ENCODE measurements at regions not wholly inside any gene's neighbourhood (a gene's known extent, or its start where the extent isn't known, plus 50 kb on each side); places are given as distances from the start of the nearest gene placed in this dataset.

DNA sequence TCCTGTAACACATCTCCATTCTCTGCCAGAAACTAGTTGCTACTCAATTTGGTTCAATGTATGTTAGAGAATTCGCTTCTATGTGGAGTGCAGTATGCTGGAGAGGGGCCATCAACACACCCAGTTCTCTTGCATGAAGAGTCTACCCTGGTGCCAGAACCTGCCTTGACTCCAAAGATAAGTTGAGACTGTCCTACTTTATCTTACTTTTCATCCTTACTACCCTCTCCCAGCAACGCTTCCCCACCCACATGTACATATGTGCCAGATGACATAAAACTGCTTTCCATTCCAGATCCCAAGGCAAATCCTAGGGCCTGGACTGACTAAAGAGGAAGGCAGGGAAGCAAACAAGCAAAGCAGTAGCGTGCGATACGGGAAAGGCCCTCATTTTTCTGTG, 442.6 kb upstream of the THRB start:
- DNase-seq (ENCODE audit: low read depth): no peak

DNA sequence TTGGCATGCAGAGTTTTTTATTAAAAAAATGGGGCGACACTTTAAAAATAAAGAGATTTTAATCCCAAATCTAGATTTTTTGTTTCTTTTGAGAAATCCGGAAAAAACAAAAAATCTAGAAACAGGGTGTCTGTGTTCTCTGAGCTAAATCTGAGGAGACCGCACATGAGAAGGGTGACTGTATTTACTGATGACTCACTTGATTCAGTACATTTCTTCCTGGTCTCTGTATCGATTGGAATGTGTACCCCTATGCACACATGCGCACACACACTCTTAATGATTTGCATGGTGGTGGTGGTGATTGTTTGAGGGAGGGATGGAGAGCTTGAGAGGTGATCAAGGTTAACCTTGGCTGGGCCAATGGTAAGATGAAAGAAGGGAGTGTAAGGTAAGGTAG, 443.1 kb upstream of the THRB start:
- DNase-seq (ENCODE audit: low read depth): no peak

DNA sequence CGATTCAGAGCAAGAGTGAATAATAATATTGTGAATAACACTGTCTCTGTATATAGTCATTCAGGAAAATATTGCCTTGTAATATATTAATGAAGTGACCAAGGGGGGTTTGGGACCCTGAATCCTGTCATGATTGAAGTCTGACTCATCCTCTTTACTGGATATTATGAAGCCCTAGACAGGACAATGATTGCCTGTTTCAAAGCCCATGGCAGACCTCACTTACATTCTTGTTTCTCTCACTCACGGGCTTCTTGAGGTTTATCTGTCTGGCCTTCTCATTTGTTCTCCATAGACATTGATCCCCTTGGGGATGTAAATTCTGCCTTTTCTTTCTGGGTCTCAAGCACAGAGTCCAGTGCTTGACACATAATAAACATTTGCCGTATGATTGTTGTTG, 449.3 kb upstream of the THRB start:
- DNase-seq (ENCODE audit: low read depth): no peak

DNA sequence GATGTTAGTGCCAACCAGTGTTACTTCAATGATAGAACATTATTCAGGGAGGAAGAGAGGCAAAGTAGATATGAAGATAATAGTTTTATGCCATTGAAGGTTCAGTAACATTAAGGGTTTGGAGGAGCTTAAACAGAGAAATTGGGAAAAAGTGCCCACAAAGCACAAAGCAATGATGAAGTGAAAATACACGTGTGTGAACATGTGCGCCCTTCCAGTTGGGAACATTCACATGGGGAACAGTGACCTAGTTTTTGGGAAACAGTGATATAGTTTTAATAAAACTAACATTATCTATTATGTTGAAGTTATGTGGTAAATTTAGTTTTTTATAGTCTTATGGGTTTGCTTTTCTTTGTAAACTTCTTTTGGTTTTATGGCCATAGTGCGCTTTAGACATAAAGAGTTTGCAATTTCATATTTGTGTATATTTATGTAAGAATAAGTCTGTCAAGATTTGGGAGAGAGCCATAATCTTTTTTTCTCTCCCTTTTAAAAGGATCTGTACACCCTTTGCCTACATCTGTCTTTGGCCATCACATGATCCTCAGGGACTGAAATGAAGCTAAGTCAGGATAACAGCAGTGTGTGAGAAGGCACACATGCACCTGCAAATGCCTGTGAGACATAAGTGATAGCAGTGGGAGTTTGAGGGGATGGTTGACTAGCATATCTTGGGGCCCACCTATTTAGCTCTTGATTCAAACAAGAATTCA, 450.3 kb upstream of the THRB start:
- DNase-seq (ENCODE audit: low read depth): no peak

DNA sequence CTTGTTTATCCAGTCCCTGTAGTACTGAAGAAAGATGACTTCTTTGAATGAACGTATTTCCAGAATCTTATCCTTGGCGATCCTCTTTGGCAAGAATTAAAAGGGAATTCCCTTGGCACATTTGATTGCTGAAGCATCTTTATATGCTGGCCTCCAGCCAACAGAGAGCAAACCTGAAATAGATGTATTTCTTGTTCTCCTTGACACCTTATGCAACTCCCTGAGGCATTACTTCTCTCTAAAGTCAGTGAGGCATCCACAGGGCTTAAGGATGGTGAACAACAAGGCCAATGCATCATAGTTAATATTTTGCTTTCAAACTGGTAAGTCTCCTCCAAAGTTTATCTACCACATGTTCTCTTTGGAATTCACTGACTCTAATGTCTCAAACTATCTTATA, 450.9 kb upstream of the THRB start:
- no peak for DNase-seq (ENCODE audit: low read depth)

DNA sequence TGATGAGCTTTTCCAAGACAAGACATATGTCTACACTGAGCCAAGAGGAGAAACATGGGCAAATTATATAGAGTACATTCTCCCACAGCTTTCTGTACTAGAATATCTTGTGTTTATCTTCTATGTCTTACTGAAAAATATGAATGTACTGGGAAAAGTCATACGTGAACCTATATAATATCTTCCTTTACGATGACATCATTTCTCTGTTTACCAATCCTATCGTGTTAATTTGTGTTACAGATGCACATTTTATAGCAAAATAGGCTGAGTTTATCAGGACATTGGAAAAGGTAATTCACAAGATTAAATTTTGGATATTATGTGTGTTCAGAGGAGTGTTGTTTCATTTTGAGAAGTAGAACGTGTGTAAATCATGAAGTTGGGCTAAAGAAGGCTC, 452.5 kb upstream of the THRB start:
- DNase-seq (ENCODE audit: low read depth): no peak

DNA sequence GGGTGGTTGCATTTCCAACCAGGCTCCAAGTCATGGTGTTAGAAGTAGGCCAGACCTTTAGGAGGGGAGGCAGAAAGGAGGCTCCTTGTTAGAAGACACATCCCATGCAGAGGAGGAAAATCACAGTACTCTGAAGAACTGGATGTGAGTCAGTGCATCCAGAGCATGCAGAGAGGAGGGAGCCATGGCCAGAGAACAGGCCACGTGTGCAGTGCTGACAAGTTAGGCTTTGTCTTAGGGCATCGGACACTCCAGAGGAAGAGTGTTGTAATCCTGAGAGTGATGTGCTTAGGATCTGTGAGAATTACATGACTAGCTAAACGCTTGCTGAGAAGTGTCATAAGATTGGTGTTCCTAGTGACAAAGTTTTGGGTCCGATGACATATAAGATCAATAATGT, 456.5 kb upstream of the THRB start:
- no peak for DNase-seq (ENCODE audit: low read depth)

DNA sequence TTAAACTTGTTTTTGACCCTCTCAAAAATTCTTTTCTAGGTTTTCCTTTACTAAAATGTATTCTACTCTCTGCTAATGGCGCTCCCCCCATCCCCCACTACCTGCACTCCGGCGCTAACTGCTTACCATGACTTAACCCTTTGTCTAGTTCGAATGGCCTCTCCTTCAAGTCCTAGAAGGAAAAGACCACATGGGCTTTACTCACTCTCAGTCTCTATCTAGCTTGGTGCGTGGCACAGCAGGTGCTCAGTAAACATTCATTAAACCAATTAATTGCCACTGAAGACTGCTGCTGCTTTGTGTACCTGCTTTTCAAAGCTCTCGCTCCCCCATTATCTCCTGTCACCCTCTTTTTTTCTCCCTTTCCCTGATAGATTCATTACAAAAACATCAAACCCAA, 457.7 kb upstream of the THRB start:
- DNase-seq (ENCODE audit: low read depth): no peak

DNA sequence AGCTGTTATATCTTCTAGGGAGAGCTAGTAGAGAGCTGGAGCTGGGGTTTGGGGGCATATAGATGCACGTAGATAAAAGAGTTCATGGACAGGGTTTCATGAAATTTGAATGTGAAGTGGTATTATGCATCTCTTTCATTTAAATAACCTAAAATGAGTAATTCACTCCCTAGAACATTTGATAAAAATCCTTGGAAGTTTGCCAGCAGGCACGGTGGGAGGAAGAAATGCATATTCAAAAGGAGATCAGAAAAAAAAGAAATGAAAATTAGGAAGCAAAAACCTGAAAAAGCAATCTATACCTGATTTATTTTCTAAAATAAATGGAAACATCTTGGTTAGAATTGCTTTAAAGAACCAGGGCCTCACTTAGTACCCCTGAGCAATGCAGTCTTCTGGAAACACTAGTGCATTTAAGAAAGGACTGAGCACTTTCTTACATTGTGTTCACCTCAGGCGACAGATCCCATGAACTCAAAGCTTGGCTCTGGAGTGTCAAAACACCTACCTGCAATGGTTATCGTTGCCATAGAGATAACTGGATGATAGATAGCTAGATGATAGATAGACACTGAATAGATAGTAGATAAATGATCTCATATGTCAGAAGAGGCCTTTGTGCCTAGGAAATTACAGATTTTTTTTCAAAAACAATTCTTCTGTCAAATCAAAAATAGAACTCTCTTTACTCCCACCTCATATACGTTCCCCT, 458.6 kb upstream of the THRB start:
- no peak for DNase-seq (ENCODE audit: low read depth)

DNA sequence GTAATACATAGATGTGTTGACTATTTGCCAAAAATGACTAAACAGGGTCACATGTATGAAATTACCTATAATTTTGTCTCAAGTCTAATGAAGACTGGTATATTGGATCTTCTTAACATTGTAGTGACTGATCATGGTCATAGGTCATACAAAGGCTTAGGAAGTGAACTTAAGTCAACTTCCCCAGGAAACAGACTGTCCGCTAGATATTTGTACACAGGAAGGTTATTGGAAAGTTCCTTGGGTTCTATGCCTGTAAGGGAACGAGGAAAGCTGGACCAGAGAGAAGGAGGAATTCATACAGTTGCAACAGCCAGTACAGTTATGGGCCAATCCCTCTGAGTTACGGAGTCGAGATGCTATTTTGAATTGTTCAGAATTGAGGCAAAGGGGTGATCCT, 462.0 kb upstream of the THRB start:
- no peak for DNase-seq (ENCODE audit: low read depth)

DNA sequence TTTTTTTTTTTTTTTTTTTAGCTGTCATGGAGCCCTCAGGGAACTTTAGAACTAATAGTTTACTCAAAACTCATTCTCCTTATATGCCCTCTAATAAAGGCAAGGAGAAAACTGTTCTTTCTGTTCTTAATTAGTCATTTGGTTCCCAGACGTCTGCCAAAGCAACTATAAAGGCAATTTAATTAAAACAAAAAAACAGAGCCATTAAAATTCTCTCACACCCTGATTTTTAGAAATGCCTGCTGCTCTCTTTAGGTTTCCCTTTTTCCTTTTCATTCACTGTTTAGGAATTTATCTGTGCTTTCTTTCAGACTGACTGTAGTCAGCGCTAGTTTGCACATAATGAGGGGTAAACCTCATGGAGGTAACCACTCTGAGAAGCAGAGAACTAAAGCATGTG, 463.6 kb upstream of the THRB start:
- no peak for DNase-seq (ENCODE audit: low read depth)

DNA sequence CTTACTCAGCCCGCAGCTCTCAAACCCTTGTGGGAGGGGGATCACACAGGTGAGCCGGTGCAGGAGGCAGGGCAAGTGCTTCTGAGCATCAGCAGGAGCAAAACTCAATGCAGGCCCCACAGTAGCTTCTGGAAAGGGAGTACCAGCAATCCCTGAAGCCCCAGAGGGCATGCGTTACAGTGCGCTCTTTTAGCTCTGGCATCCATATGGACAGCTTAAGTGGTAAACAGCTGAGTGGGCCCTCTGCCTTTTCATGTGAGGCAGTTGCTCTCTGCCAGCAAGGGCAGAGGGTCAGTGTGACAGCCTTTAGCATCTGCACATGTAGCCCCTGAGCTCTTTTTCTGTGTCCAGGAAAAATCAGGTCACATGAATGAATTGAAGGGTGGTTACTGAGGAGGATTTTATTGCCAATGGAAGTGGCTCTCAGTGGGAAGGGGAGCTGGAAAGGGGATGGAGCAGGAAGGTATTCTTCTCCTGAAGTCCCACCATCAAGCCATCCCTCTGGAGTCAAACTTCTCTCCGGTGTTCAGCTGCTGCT, 464.3 kb upstream of the THRB start:
- no peak for DNase-seq (ENCODE audit: low read depth)

DNA sequence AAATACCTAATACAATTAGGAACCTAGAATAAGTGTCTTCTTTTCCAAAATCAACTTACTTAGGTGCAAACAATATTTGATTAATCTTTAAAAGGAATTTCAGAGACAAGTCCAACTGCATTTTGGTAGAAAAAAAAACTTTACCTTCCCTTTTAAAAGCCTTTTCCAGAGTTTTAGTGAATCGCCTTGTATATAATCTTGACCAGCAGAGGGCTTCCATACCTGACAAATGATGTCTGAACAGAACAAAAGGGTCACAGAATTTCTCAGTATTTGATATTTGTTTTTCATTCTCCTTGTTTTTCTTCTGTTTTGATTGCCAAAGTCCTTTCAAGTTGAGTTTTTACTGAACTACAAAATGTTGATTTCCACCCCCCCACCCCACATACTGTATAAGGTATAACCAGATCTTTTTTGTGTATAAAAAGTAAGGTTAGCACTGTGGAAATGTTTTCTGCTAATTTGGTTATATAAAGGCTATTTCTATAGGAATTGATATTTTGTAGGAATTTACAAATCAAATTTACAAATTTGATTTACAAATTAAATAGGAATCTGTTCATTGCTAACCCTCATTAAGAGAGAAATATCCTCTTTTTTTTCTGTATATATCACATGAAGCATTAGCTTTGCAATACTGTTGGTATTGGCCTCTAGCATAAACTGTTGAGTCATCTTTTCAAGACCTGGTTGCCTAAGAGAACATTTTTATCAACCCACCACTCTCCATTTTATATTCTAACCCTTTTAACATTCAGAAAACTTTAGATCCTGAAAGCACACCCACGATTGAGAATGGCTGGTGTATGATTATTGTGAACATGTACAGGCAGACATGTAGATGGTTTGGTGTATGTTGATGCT, 464.1 kb upstream of the RARB start:
- DNase-seq (ENCODE audit: low read depth): peak; percentile 14

DNA sequence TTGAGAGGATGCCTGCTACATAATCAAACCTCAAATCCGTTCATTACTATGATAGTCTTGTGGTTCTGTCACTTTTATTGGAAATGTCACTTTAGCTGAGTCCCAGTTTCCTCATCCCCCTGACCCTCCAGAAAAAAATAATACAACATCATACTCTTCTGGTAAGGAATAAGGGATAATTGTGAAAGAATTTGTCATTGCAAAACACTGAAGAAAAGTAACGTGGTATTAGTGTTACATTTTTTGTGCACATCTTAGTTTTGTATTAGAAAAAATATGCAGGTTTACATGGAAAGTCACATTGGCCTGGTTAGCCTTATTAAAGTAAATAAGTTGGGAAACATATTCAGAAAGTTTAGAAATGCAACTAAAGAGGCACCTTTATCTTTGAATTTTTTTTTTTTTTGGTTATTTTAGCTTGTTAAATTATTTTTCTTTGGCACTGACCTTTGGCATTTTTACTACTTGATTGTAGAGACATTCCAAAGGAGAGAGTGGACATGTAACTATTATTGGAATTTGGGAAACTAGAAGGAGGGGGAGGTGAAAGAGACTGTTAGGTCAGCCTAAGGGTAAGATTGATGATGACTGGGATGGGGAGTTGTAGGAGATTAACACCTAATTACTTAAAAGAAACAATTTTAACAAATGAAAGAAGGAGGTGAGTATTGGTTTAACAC, 462.2 kb upstream of the RARB start:
- DNase-seq (ENCODE audit: low read depth): no peak

DNA sequence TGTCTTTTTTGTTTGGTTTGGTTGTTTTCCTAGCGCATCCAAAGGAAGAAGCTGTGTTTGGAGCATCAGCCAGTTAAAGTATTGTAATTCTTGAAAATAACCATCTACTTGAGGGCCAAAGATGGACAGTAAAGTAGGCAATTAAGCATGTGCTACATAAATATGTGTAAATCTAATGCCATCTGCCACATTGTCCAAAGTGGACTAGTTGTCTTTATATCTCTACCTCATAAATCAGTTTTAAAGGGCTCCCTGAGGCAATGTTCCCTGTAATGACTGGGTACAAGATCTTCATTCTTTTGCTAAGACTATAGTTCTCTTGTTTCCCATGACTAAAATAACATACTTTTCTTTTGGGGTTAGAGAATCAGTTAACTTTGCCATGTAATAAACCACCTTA, 460.0 kb upstream of the RARB start:
- no peak for DNase-seq (ENCODE audit: low read depth)

DNA sequence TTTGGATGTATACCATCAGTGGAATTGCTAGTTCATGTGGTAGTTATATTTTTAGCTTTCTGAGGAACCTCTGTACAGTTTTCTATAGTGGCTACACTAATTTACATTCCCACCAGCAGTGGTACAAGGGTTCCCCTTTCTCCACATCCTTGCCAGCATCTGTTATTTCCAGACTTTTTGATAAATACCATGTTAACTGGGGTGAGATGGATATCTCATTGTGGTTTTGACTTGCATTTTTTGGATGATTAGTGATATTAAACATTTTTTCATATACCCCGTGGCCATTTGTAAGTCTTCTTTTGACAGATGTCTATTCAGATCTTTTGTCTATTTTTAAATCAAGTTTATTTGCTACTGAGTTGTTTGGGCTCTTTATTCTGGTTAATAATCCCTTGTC, 455.6 kb upstream of the RARB start:
- DNase-seq (ENCODE audit: low read depth): no peak

DNA sequence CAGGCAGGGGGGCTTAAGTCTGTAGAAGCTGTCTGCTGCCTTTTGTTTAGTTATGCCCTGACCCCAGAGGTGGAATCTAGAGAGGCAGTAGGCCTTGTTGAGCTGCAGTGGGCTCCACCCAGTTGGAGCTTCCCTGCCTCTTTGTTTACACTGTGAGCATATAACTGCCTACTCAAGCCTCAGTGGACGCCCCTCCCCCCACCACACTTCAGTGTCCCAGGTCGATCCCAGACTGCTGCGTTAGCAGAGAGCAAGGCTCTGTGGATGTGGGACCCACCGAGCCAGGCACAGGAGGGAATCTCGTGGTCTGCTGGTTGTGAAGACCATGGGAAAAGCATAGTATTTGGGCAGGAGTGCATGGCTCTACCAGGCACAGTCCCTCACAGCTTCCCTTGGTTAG, 446.8 kb upstream of the RARB start:
- DNase-seq (ENCODE audit: low read depth): no peak

DNA sequence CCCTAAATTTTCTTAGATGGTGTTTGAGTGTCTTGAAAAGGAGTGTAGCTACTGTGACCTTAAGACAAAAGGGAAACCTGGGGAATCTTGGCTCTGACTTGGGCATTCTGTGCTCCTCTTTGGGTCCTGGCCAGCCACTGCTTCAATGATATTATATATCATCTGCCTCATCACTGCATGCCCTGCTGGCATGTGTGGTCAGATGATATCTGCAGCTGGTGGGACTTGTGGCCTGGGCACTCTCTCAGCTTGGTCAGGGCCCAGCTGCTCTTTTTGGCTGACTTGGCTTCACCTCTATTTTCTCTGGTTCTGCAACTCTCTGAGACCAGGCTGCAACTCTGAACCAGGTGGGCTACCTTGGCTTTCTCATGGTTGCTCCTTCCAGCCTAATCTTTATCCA, 446.1 kb upstream of the RARB start:
- no peak for DNase-seq (ENCODE audit: low read depth)

DNA sequence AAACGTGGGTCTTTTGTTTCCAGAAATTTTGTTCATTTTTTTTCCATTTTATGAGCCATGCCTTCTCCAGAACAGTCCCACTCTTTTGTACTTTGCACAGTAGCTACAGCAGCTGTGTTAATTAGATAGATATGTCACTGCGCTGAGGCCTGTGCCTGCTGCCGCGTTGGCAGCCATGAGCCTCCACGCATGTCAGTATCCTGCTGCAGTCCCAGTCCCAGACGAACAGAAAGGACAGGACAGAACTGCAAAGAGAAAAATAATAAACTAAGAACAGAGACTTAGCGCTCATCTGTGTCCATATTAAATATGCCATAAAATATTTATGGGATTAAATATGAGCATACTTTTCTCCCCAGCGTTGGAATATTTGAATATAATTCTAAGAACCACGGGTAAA, 442.4 kb upstream of the RARB start:
- DNase-seq (ENCODE audit: low read depth): no peak

DNA sequence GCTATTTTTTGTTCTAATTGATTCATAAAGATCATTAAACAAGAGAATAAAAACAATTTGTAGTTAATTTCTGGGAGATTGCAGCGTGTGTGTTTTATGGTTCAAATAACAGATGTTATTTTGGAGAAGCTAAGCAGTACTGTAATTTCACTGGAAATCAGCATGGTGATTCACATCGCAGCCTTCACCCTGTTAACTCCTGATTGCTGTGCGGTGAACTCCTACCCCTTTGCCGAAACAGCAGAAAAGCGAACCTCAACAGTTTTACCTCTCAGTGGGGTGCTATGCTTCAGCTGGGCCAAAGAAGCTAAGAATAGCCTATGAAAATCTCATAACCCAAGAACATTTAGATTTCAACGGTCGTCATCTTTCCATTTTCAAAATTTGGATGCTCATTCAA, 441.5 kb upstream of the RARB start:
- no peak for DNase-seq (ENCODE audit: low read depth)

DNA sequence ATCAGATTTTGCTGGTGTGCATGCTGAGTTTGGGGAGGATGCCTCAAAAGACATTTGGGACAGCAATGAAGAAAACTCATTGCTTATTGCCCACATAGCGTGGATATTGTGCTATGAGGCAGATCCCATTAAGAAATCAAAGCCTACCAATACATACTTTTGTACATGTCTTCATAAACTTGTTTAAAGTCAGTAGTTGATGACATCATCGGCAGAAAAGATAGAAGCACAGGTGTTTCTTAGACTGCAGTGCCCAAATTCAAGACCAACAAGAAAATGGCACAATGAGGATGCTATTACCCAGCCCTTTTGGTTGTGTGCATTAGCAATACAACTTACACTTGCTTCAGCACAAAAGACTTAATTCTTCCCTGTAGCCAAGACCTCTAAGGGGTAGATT, 428.7 kb upstream of the RARB start:
- DNase-seq (ENCODE audit: low read depth): no peak

DNA sequence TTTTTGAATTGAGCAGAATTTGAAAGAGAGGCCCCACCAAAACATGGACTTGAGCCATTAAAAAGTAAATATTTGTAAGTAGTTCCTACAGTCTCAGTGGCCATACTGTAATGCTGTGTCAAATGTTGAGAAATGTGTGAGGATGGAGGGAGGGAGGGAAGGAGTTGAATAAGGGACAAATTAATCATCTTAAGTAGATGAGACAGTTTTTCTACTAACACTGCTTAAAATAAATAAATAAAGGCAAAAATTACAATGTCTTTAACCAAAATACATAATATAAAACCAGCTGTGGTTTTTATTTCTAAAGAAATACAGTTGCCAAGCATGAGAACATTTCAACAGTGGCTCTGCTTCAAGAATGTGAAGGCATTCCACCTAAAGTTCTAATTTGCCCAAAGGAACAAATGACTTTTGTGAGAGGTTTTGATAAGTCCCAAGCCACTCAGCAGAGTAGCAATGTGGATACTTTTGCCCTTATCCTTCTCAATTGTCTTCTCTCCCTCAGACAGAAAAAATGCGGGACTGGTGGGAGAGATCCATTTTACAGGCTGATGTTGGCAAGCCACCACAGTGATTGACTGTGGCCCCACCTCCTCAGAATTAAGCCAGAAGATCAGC, 427.0 kb upstream of the RARB start:
- no peak for DNase-seq (ENCODE audit: low read depth)
